HG03066 (cell line): ENCODE measurements at regions not wholly inside any gene's neighbourhood (a gene's known extent, or its start where the extent isn't known, plus 50 kb on each side); places are given as distances from the start of the nearest gene placed in this dataset.

Experiments
- ATAC-seq: cut with Tn5 transposase; IDR thresholded peaks from one replicate; pipeline ENCODE4 v1.9.1; 2021; ENCODE audit warnings: low read depth; ENCODE audit not compliant: unreplicated experiment

GRCh38 chr12:65620046-65620445 lies 204.2 kb upstream of the HMGA2 start:
- no peak for ATAC-seq

GRCh38 chr12:65622056-65622455 lies 202.2 kb upstream of the HMGA2 start:
- ATAC-seq: no peak

GRCh38 chr12:65623507-65623906 lies 200.8 kb upstream of the HMGA2 start:
- no peak for ATAC-seq

GRCh38 chr12:65624554-65625086 lies 199.7 kb upstream of the HMGA2 start:
- no peak for ATAC-seq

DNA sequence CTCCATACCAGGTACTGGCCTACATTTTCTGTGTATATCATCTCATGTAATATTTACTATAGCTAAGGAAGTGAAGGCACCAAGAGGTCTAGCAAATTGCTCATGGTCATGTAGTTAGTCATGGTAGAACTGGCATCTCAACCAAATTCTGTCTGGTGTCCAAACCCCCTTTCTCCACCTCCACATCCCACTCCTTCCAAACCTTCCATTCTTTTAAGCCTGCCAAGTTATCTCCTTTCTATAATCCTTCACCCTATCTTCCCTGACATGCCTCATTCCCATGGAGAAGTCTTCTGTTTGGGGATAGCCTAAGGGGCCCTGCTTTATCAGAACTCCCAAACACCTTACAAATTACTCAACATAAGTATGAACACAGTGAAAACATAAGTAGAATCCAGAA lies 196.2 kb upstream of the HMGA2 start:
- no peak for ATAC-seq

- ATAC-seq: no peak
Observed at GRCh38 chr12:65630555-65630954, 193.7 kb upstream of the HMGA2 start.

DNA sequence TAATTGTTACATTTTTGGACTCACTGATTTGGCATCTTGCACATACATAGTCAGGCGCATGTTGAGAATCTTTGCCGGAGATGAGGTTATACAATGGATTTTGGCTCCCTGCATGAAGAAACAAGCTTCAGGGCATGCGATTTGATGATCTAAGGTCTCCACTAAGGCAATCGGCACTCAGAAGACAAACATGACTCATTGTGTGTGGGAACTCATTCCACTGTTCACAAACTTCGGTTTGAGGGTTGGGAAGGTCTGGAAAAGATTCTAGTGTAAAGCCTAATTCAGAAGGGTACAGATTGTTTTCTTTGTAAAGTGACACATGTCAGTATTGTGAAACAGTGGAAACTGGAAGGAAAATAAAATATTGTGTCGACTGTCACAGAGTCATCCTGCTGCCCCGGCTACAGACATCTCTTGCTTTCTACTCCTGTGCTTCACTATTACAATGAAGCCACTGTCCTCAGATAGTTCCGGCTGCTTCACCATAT lies 192.6 kb upstream of the HMGA2 start:
- ATAC-seq: no peak

GRCh38 chr12:65632131-65632855 lies 192.0 kb upstream of the HMGA2 start:
- ATAC-seq: no peak

DNA sequence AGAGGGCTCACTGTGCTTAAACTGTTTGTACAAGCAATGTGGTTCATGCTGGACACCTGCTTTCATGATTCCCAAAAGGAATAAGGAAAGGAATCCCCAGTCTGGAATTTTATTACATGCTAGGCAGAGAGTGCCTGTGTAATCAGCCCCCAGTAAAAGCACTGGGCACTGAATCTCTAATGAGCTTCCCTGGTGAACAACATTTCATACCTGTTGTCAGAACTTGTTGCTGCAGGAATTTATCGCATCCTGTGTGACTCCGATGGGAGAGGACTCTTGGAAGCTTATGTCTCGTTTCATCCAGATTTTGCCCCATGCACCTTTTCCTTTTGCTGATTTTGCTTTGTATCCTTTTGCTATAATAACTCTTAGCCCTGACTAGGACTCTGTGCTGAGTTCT lies 190.2 kb upstream of the HMGA2 start:
- no peak for ATAC-seq

DNA sequence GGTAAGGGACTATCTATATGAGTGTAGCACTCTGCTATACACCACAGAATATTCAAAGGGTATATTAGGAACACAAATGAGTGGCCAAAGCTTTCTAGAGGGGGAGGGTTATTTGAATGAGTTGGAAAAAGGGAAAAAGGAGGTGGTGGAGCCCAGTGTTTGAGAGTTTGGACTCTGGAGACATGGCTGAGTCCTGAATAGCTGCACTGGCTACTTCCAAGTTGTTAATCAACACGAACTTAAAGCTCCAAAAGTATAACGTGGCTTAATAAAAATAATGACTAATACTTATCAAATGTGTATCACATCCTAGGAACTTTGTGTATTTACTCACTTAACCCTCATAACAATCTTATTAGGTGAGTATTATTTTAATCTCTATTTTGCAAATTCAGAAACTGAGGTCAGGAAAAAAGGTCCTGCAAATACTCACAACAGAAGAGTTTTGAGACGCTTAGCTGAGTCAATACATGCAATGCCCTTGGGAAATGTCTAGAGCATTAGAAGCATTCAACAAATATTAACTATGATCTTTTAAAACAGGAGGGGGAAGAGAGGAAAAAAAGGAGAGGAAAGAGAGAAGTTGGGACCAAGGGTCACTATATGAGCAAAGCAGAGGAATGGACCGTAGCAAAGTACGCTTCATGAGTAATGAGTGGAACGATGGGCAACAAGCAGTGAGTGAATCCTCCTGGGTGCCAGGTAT lies 189.5 kb upstream of the HMGA2 start:
- ATAC-seq: no peak

DNA sequence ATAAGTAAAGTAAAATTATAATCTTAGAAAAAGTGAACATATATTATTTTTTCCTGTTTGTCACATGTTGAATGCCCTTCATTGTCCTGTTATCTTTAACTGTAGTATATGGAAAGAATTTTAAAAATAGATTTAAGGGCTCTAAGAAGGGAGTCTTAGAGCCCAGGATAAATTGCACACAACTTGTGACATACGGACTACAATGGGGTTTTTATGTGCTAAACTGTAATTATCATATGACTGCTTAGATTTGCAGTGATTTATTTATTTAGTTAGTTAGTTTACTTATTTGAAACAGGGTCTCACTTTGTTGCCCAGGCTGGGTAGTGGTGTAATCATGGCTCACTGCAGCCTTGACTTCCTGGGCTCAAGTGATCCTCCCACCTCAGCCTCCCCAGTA lies 187.8 kb upstream of the HMGA2 start:
- ATAC-seq: no peak

- ATAC-seq: no peak
Observed at GRCh38 chr12:65637150-65637549, 187.1 kb upstream of the HMGA2 start.

- ATAC-seq: no peak
Observed at GRCh38 chr12:65637774-65638173, 186.5 kb upstream of the HMGA2 start.

DNA sequence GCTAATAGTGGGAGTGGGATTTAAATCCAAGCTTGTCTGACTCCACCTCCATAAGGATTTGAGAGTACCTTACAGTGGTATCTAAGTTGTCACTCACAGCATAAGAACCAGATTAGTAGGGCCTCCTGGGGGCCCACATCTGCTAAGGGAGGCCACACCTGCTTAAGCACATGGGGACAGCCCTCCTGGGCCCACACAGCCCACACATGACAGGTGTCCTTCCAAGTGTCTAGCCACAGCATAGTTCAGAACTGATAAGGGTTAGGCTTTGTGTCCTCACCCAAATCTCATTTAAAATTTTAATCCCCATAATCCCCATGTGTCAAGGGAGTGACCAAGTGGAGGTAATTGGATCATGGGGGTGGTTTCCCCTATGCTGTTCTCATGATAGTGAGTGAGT lies 186.0 kb upstream of the HMGA2 start:
- ATAC-seq: no peak

- ATAC-seq: no peak
Observed at GRCh38 chr12:65640489-65640901, 183.8 kb upstream of the HMGA2 start.

DNA sequence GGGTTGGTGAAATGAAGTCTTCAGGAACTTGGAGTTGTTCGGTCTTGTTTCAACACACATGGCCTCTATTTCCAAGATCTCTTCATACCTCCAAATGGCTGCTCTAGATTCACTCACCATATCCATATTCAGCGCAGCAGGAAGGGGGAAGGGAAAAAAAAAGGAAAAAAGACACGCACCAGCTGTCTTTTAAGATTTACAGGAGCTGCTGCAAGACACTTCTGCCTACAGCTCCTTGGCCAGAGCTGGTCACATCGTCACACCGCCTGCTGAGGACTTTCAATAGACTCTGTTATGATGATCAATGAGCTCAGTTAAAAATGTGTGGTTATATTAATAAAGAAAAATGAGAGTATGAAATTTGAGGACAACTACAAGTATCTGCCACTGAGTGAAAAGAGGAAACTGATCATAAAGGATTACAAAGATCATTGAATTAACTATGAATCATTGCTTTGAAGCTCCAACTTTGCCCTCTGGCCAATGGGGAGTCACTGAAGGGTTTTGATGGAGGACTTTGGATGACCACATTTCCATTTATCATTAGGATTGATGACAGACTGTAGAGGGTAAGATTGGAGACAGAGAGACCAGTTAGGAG lies 182.1 kb upstream of the HMGA2 start:
- ATAC-seq: no peak

GRCh38 chr12:65643171-65643570 lies 181.1 kb upstream of the HMGA2 start:
- no peak for ATAC-seq

- ATAC-seq: no peak
Observed at GRCh38 chr12:65643595-65644386, 180.5 kb upstream of the HMGA2 start.

DNA sequence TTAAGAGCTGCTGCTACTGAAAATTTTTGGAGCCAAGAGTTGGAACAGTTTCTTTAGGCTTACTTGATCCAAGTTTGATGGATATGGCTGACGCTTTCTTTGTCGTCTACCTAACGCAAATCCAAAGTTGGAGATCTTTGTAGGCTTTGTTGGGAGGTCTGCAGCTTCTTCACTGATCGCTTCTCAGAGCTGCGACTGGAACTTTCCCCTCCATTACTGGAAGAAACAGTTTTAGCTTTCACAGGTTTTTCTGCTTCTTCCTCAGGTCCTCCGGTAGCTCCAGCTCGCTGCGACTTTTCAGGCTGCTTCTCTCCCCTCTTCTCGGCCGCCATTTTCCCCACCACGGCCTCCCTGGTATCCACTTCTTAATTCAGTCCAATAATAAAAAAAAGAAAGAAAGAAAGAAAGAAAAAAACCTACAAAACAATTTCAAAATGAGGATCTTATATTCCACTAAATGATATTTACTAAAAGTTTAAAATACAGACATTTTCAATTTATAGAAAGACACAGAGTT lies 178.1 kb upstream of the HMGA2 start:
- ATAC-seq: no peak

GRCh38 chr12:65647074-65647473 lies 177.2 kb upstream of the HMGA2 start:
- no peak for ATAC-seq
